ENCODE measurements at regions not wholly inside any gene's neighbourhood (a gene's known extent, or its start where the extent isn't known, plus 50 kb on each side); places are given as distances from the start of the nearest gene placed in this dataset.

GRCh38 chr11:39971938-39972337 is 1487.5 kb downstream of the LRRC4C start:
- Mint-ChIP-seq H3K27ac (no peak overlapping the region), H3K36me3 (no peaks in the 10 kb centered on the region), H3K9me3 (peaks cover 0 to 8% (median 3%) of the 10 kb centered on the region in 7 donors), H3K27me3 (no peaks in the 10 kb centered on the region), H3K4me3 (no peak overlapping the region), H3K4me1 (no peaks in the 10 kb centered on the region)
- ATAC-seq (ENCODE audit: low read depth in 2 of 2) (no peak), DNase-seq (no peak)

GRCh38 chr11:39968071-39968470 is 1491.4 kb downstream of the LRRC4C start:
- ATAC-seq (ENCODE audit: low read depth in 2 of 2) (no peak), DNase-seq (no peak)
- Mint-ChIP-seq H3K9me3 (peaks cover 3 to 16% (median 7%) of the 10 kb centered on the region in 7 donors), H3K4me3 (no peak overlapping the region), H3K27ac (peak overlapping the region in 1 of 6 donors; percentile 42), H3K4me1 (no peaks in the 10 kb centered on the region), H3K27me3 (no peaks in the 10 kb centered on the region), H3K36me3 (no peaks in the 10 kb centered on the region)

GRCh38 chr11:39965701-39966100 is 1493.8 kb downstream of the LRRC4C start:
- Mint-ChIP-seq H3K27me3 (no peaks in the 10 kb centered on the region), H3K4me1 (no peaks in the 10 kb centered on the region), H3K36me3 (no peaks in the 10 kb centered on the region)

GRCh38 chr11:39960206-39960605 is 1499.2 kb downstream of the LRRC4C start:
- Mint-ChIP-seq H3K36me3 (no peaks in the 10 kb centered on the region), H3K27ac (no peak overlapping the region), H3K4me1 (no peaks in the 10 kb centered on the region), H3K27me3 (no peaks in the 10 kb centered on the region), H3K9me3 (peaks cover 0 to 13% (median 5%) of the 10 kb centered on the region in 7 donors), H3K4me3 (no peak overlapping the region)
- ATAC-seq (ENCODE audit: low read depth in 2 of 2) (no peak), DNase-seq (no peak)

More at GRCh38 chr11:39965701-39966100, 1493.8 kb downstream of the LRRC4C start:
- DNase-seq, result no peak
- ATAC-seq (ENCODE audit: low read depth in 2 of 2), result no peak
- Mint-ChIP-seq H3K27ac (no peak overlapping the region), H3K9me3 (peaks cover 0 to 23% (median 6%) of the 10 kb centered on the region in 7 donors), H3K4me3 (no peak overlapping the region)

- no peak for DNase-seq
These were observed 1526.5 kb downstream of the LRRC4C start for GRCh38 chr11:39932966-39933365.

GRCh38 chr11:39917256-39917655 is 1542.2 kb downstream of the LRRC4C start:
- no peak overlapping the region for H3K27ac Mint-ChIP-seq
- no peaks in the 10 kb centered on the region for H3K36me3 Mint-ChIP-seq
- peaks cover 2 to 36% (median 15%) of the 10 kb centered on the region in 7 donors for H3K9me3 Mint-ChIP-seq
- no peaks in the 10 kb centered on the region for H3K4me1 Mint-ChIP-seq
- H3K27me3 Mint-ChIP-seq, result no peaks in the 10 kb centered on the region
- no peak overlapping the region for H3K4me3 Mint-ChIP-seq
- DNase-seq (no peak), ATAC-seq (ENCODE audit: low read depth in 2 of 2) (no peak)

More at GRCh38 chr11:39932966-39933365, 1526.5 kb downstream of the LRRC4C start:
- H3K27ac Mint-ChIP-seq, result no peak overlapping the region
- H3K36me3 Mint-ChIP-seq, result no peaks in the 10 kb centered on the region
- no peaks in the 10 kb centered on the region for H3K4me1 Mint-ChIP-seq
- H3K9me3 Mint-ChIP-seq, result peaks cover 0 to 14% (median 8%) of the 10 kb centered on the region in 7 donors
- no peak overlapping the region for H3K4me3 Mint-ChIP-seq
- no peaks in the 10 kb centered on the region for H3K27me3 Mint-ChIP-seq
- ATAC-seq (ENCODE audit: low read depth in 2 of 2), result no peak

GRCh38 chr11:39910087-39910486 is 1549.4 kb downstream of the LRRC4C start:
- Mint-ChIP-seq H3K36me3 (no peaks in the 10 kb centered on the region), H3K9me3 (peaks cover 3 to 21% (median 6%) of the 10 kb centered on the region in 7 donors), H3K27ac (no peak overlapping the region), H3K27me3 (no peaks in the 10 kb centered on the region), H3K4me3 (no peak overlapping the region), H3K4me1 (no peaks in the 10 kb centered on the region)
- DNase-seq (no peak), ATAC-seq (ENCODE audit: low read depth in 2 of 2) (no peak)

GRCh38 chr11:39860931-39861330 is 1598.5 kb downstream of the LRRC4C start:
- peaks cover 0 to 19% (median 7%) of the 10 kb centered on the region in 7 donors for H3K9me3 Mint-ChIP-seq
- no peak overlapping the region for H3K27ac Mint-ChIP-seq
- no peaks in the 10 kb centered on the region for H3K36me3 Mint-ChIP-seq
- no peaks in the 10 kb centered on the region for H3K4me1 Mint-ChIP-seq
- H3K27me3 Mint-ChIP-seq, result no peaks in the 10 kb centered on the region
- ATAC-seq (ENCODE audit: low read depth in 2 of 2) (no peak), DNase-seq (no peak)
- no peak overlapping the region for H3K4me3 Mint-ChIP-seq

- Mint-ChIP-seq H3K27ac (no peak overlapping the region), H3K4me3 (no peak overlapping the region), H3K4me1 (no peaks in the 10 kb centered on the region), H3K27me3 (no peaks in the 10 kb centered on the region), H3K36me3 (no peaks in the 10 kb centered on the region), H3K9me3 (peaks cover 7 to 30% (median 26%) of the 10 kb centered on the region in 7 donors)
- no peak for ATAC-seq (ENCODE audit: low read depth in 2 of 2)
- DNase-seq, result no peak
These were observed 1642.2 kb downstream of the LRRC4C start for GRCh38 chr11:39817241-39817640.

GRCh38 chr11:39810358-39810757 is 1649.1 kb downstream of the LRRC4C start:
- DNase-seq (no peak), ATAC-seq (ENCODE audit: low read depth in 2 of 2) (no peak)
- Mint-ChIP-seq H3K4me3 (peak overlapping the region in 1 of 8 donors; percentile 7), H3K4me1 (no peaks in the 10 kb centered on the region), H3K27ac (no peak overlapping the region), H3K36me3 (no peaks in the 10 kb centered on the region), H3K27me3 (no peaks in the 10 kb centered on the region), H3K9me3 (peaks cover 6 to 38% (median 20%) of the 10 kb centered on the region in 7 donors)

- H3K4me1 Mint-ChIP-seq, result no peaks in the 10 kb centered on the region
- no peak overlapping the region for H3K27ac Mint-ChIP-seq
- no peaks in the 10 kb centered on the region for H3K27me3 Mint-ChIP-seq
- DNase-seq, result no peak
- no peak for ATAC-seq (ENCODE audit: low read depth in 2 of 2)
- no peak overlapping the region for H3K4me3 Mint-ChIP-seq
- H3K36me3 Mint-ChIP-seq, result no peaks in the 10 kb centered on the region
- H3K9me3 Mint-ChIP-seq, result peaks cover 6 to 32% (median 19%) of the 10 kb centered on the region in 7 donors
These were observed 1649.6 kb downstream of the LRRC4C start for GRCh38 chr11:39809833-39810232.

- ATAC-seq (ENCODE audit: low read depth in 2 of 2), result no peak
- Mint-ChIP-seq H3K9me3 (peaks cover 3 to 33% (median 13%) of the 10 kb centered on the region in 7 donors), H3K4me3 (no peak overlapping the region), H3K27me3 (no peaks in the 10 kb centered on the region), H3K27ac (no peak overlapping the region), H3K4me1 (no peaks in the 10 kb centered on the region), H3K36me3 (no peaks in the 10 kb centered on the region)
- no peak for DNase-seq
These were observed 1651.5 kb downstream of the LRRC4C start for GRCh38 chr11:39807904-39808303.

- H3K9me3 Mint-ChIP-seq, result peaks cover 4 to 27% (median 13%) of the 10 kb centered on the region in 7 donors
- no peak overlapping the region for H3K4me3 Mint-ChIP-seq
- no peak overlapping the region for H3K27ac Mint-ChIP-seq
- DNase-seq (no peak), ATAC-seq (ENCODE audit: low read depth in 2 of 2) (no peak)
- H3K27me3 Mint-ChIP-seq, result no peaks in the 10 kb centered on the region
- no peaks in the 10 kb centered on the region for H3K4me1 Mint-ChIP-seq
- H3K36me3 Mint-ChIP-seq, result no peaks in the 10 kb centered on the region
These were observed 1652.8 kb downstream of the LRRC4C start for GRCh38 chr11:39806652-39807051.

GRCh38 chr11:39804271-39804670 is 1655.2 kb downstream of the LRRC4C start:
- ATAC-seq (ENCODE audit: low read depth in 2 of 2) (no peak), DNase-seq (no peak)
- Mint-ChIP-seq H3K4me3 (no peak overlapping the region), H3K9me3 (peaks cover 6 to 22% (median 12%) of the 10 kb centered on the region in 7 donors), H3K36me3 (no peaks in the 10 kb centered on the region), H3K4me1 (no peaks in the 10 kb centered on the region), H3K27ac (no peak overlapping the region), H3K27me3 (no peaks in the 10 kb centered on the region)

GRCh38 chr11:39786682-39787081 is 1672.8 kb downstream of the LRRC4C start:
- H3K4me3 Mint-ChIP-seq, result no peak overlapping the region
- H3K27me3 Mint-ChIP-seq, result no peaks in the 10 kb centered on the region
- ATAC-seq (ENCODE audit: low read depth in 2 of 2) (no peak), DNase-seq (no peak)
- H3K36me3 Mint-ChIP-seq, result no peaks in the 10 kb centered on the region
- peaks cover 0 to 10% (median 2%) of the 10 kb centered on the region in 7 donors for H3K9me3 Mint-ChIP-seq
- no peaks in the 10 kb centered on the region for H3K4me1 Mint-ChIP-seq
- H3K27ac Mint-ChIP-seq, result no peak overlapping the region
